WTC11 (cell line): ENCODE measurements at regions not wholly inside any gene's neighbourhood (a gene's known extent, or its start where the extent isn't known, plus 50 kb on each side); places are given as distances from the start of the nearest gene placed in this dataset.

ENCODE experiments used
- ATF3 ChIP-seq: sonication (generic); formaldehyde crosslinking; conservative IDR thresholded peaks from 2 replicates; pipeline ENCODE4 v1.8.1; 2022; ENCODE audit warnings: mild to moderate bottlenecking, missing genetic modification reagents
- ATF6 ChIP-seq: sonication (generic); formaldehyde crosslinking; IDR thresholded peaks from 2 replicates; pipeline ENCODE4 v1.8.1; 2023; ENCODE audit warnings: mild to moderate bottlenecking, missing genetic modification reagents
- CTCF ChIP-seq: fragments of 200-600 bp; IDR thresholded peaks from 2 replicates; pipeline ENCODE4 v1.8.0; 2022; ENCODE audit warnings: antibody characterized with exemption
- E2F5 ChIP-seq: sonication (generic); formaldehyde crosslinking; IDR thresholded peaks from 2 replicates; pipeline ENCODE4 v1.8.1; 2022; ENCODE audit warnings: mild to moderate bottlenecking, moderate library complexity, missing genetic modification reagents
- FOXP1 ChIP-seq: sonication (generic); formaldehyde crosslinking; IDR thresholded peaks from 2 replicates; pipeline ENCODE4 v1.8.0; 2022; ENCODE audit warnings: missing genetic modification reagents, mild to moderate bottlenecking, moderate library complexity, borderline replicate concordance
- MYBL2 ChIP-seq: sonication (generic); formaldehyde crosslinking; IDR thresholded peaks from 2 replicates; pipeline ENCODE4 v1.8.1; 2023; ENCODE audit warnings: mild to moderate bottlenecking, moderate library complexity, missing genetic modification reagents
- SMAD3 ChIP-seq: sonication (generic); formaldehyde crosslinking; IDR thresholded peaks from 2 replicates; pipeline ENCODE4 v1.8.0; 2022; ENCODE audit warnings: missing genetic modification reagents, mild to moderate bottlenecking, borderline replicate concordance
- SOX15 ChIP-seq: fragments of 250-450 bp; sonication (Bioruptor Pico); IDR thresholded peaks from 2 replicates; pipeline ENCODE4 v1.9.0; 2021; ENCODE audit warnings: mild to moderate bottlenecking
- USF1 ChIP-seq: sonication (generic); formaldehyde crosslinking; IDR thresholded peaks from 2 replicates; pipeline ENCODE4 v1.8.0; 2022; ENCODE audit warnings: mild to moderate bottlenecking, missing genetic modification reagents
- ZNF121 ChIP-seq: sonication (generic); formaldehyde crosslinking; IDR thresholded peaks from 2 replicates; pipeline ENCODE4 v1.8.0; 2023; ENCODE audit warnings: missing genetic modification reagents
- TF ChIP-seq, protein P1 (sequence below): sonication (generic); formaldehyde crosslinking; IDR thresholded peaks from 2 replicates; pipeline ENCODE4 v1.8.1; 2023; ENCODE audit warnings: mild to moderate bottlenecking, moderate library complexity, missing genetic modification reagents
- TF ChIP-seq, protein P2 (sequence below): sonication (generic); formaldehyde crosslinking; IDR thresholded peaks from 2 replicates; pipeline ENCODE4 v1.8.1; 2023; ENCODE audit warnings: mild to moderate bottlenecking, missing genetic modification reagents, moderate library complexity

DNA sequence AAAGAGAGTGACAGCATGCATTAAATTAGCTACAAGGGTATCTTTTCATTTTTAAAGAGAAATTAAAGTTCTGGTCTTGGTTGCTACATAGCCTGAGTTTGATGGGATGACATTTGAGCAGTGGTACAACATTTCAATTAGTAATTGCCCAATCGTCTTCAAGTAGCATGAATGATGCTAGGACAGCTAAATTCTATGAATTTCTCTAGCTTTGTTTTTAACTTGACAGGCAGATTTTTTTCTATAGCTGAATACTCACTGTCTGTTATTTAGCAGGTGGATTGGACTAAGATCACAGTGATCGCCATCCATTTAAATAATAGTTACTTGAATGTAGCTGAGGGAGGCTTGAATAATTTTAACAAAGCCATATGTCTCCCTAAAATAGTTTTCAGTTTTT, 162.2 kb downstream of the OXSM start:
- TF ChIP-seq SMAD3 (CRISPR knock-in tag) (no peak), ATF3 (no peak), E2F5 (CRISPR knock-in tag) (no peak), FOXP1 (CRISPR knock-in tag) (no peak), CTCF (no peak), USF1 (no peak), SOX15 (CRISPR knock-in tag) (no peak), MYBL2 (no peak), ATF6 (no peak), ZNF121 (CRISPR knock-in tag) (no peak)
- TF ChIP-seq, protein P1, sequence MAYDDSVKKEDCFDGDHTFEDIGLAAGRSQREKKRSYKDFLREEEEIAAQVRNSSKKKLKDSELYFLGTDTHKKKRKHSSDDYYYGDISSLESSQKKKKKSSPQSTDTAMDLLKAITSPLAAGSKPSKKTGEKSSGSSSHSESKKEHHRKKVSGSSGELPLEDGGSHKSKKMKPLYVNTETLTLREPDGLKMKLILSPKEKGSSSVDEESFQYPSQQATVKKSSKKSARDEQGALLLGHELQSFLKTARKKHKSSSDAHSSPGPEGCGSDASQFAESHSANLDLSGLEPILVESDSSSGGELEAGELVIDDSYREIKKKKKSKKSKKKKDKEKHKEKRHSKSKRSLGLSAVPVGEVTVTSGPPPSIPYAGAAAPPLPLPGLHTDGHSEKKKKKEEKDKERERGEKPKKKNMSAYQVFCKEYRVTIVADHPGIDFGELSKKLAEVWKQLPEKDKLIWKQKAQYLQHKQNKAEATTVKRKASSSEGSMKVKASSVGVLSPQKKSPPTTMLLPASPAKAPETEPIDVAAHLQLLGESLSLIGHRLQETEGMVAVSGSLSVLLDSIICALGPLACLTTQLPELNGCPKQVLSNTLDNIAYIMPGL (CRISPR knock-in tag), result no peak
- TF ChIP-seq, protein P2, sequence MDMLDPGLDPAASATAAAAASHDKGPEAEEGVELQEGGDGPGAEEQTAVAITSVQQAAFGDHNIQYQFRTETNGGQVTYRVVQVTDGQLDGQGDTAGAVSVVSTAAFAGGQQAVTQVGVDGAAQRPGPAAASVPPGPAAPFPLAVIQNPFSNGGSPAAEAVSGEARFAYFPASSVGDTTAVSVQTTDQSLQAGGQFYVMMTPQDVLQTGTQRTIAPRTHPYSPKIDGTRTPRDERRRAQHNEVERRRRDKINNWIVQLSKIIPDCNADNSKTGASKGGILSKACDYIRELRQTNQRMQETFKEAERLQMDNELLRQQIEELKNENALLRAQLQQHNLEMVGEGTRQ (CRISPR knock-in tag), result no peak
